GM18502 (cell line): ENCODE measurements at regions not wholly inside any gene's neighbourhood (a gene's known extent, or its start where the extent isn't known, plus 50 kb on each side); places are given as distances from the start of the nearest gene placed in this dataset.

ENCODE experiments used
- ATAC-seq: cut with Tn5 transposase; IDR thresholded peaks from one replicate; pipeline ENCODE4 v1.9.1; 2021; ENCODE audit warnings: mild to moderate bottlenecking; ENCODE audit not compliant: unreplicated experiment, poor library complexity

GRCh38 chr1:170863621-170864020, 71.7 kb upstream of the MROH9 start:
- ATAC-seq, result no peak

GRCh38 chr1:170864238-170864637, 71.1 kb upstream of the MROH9 start:
- no peak for ATAC-seq

DNA sequence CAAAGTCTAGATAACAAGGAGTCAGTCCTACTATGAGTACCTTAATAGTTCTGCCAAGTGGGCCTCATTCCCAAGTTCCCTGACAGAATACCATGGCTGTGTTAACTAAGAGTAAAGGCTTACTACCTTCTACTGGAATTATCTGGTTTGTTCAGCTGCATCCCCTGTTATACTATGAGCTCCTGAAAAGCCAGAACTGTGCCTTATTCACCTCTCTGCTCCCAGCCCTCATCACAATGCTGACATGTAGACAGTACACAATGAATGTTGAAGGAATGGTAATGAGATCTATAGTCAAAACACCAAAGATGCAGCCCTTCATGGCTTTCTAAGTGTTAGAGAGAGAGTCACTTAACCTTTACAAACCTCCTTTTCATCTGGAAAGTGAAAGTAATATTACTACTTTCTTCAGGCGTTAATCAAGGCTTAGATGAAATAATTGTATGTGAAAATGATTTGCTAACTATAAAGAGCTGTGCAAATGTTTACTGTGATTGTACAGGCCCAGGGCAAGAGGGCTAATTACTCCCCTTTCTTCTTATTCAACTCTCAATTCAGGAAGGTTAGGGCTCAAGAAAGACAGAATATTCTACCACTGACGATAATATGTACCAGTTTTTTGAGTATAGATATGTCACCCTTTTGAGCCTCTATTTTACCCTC, 70.3 kb upstream of the MROH9 start:
- ATAC-seq, result no peak

GRCh38 chr1:170866646-170867045, 68.7 kb upstream of the MROH9 start:
- no peak for ATAC-seq

DNA sequence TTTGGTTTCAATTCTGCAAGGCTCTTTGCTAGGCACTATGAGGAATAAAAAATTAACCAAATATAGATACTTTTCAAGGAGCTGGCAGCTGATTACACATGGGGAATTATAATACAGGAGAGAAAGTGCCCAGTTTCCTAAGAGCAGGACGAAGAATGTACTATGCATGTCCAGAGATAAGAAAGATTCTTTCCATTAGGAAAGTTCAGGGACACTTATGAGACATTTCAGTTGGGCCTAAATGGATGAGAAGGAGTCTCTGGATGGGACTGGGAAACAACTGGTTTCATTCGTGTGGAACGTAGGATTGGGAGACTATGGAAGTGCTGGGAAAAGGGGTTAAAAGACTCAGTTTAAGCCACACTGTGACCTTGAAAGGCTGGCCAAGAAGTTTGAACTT, 63.5 kb upstream of the MROH9 start:
- ATAC-seq, result no peak

- ATAC-seq, result peak; percentile 88
Measured at GRCh38 chr1:170872663-170873062, 62.7 kb upstream of the MROH9 start.

DNA sequence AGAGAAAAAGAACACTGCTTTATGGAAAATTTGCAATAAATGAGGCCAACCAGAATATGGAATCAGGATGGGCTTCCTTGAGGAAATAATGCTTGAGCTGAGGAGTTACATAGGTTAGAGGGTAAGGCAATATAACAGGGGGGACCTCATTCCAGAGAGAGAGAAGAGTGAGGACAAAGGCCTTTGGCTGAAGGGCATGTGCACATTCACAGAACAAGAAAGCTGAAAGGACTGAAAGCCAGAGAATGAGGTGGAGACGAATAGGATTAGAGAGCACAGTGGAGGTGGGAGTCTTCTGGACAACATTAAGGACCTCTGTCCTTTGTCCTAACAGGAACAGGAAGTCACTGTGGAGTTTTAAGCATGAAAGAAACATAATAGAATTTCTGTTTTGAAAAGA, 60.7 kb upstream of the MROH9 start:
- no peak for ATAC-seq

GRCh38 chr1:170881268-170882265, 53.8 kb upstream of the MROH9 start:
- peak; percentile 65 for ATAC-seq
